ENCODE measurements at regions not wholly inside any gene's neighbourhood (a gene's known extent, or its start where the extent isn't known, plus 50 kb on each side); places are given as distances from the start of the nearest gene placed in this dataset.

GRCh38 chr13:65725006-65725405 lies 1505.1 kb downstream of the PCDH9 start:
- TF ChIP-seq EZH2 (IDR thresholded peaks at IDR 0.05) = no peak
- TF ChIP-seq POLR2AphosphoS5 (IDR thresholded peaks at IDR 0.05; ENCODE audit: borderline replicate concordance, low read depth, low read length) = no peak
